ENCODE measurements at regions not wholly inside any gene's neighbourhood (a gene's known extent, or its start where the extent isn't known, plus 50 kb on each side); places are given as distances from the start of the nearest gene placed in this dataset.

- ChIA-PET CTCF (interaction anchor here (0.6 to 1.3 kb wide), 2 partner anchors 40 to 390 kb away, joined by 3 read pairs; no protein-coding TSS in a partner anchor), POLR2A (no interaction called here)
- H3K27ac ChIP-seq (ENCODE audit: low read depth in 2 of 2, low read length in 1 of 2): no peak overlapping the region
These were observed 321.5 kb downstream of the SATB2 start for GRCh38 chr2:199136242-199136641.

GRCh38 chr2:199131876-199132275 lies 325.9 kb downstream of the SATB2 start:
- POLR2A ChIA-PET: no interaction called here
- H4K20me1 ChIP-seq (ENCODE audit: insufficient read depth): no peaks in the 10 kb centered on the region
- H3K9ac ChIP-seq: no peak overlapping the region

More at GRCh38 chr2:199136242-199136641, 321.5 kb downstream of the SATB2 start:
- H3K4me2 ChIP-seq: no peak overlapping the region
- H3K36me3 ChIP-seq (replicated peaks in 1 of 2; ENCODE audit: control insufficient read depth in 1 of 2, insufficient read depth in 2 of 2, low read length in 1 of 2): no peaks in the 10 kb centered on the region
- H2AFZ ChIP-seq (ENCODE audit: low read depth): no peak overlapping the region
- H3K4me1 ChIP-seq (ENCODE audit: control insufficient read depth in 1 of 2, insufficient read depth in 2 of 2, low read depth in 1 of 2, low read length in 1 of 2): no peaks in the 10 kb centered on the region
- H3K9ac ChIP-seq: no peak overlapping the region
- no peak for DNase-seq
- WGBS (ENCODE audit: low lambda C conversion rate): 22% methylated on average over 4 of the region's 4 CpGs
- no peaks in the 10 kb centered on the region for H4K20me1 ChIP-seq (ENCODE audit: insufficient read depth)
- H3K79me2 ChIP-seq (ENCODE audit: insufficient read depth): no peaks in the 10 kb centered on the region
- no peak overlapping the region for H3K4me3 ChIP-seq (ENCODE audit: low read depth in 2 of 2, low read length in 1 of 2)
- no peaks in the 10 kb centered on the region for H3F3A ChIP-seq (replicated peaks; ENCODE audit: insufficient read depth)
- H3K9me3 ChIP-seq: no peaks in the 10 kb centered on the region
- no peaks in the 10 kb centered on the region for H3K9me2 ChIP-seq
- TF ChIP-seq REST (IDR thresholded peaks at IDR 0.05; ENCODE audit: low read depth, low read length) (no peak), GABPA (IDR thresholded peaks at IDR 0.05; ENCODE audit: low read depth) (no peak), NFIC (IDR thresholded peaks at IDR 0.05; ENCODE audit: borderline replicate concordance) (no peak)
- H3K27me3 ChIP-seq (ENCODE audit: insufficient read depth): no peaks in the 10 kb centered on the region; the same call in 1 of the 2 replicates

More at GRCh38 chr2:199131876-199132275, 325.9 kb downstream of the SATB2 start:
- no peak overlapping the region for H3K4me3 ChIP-seq (ENCODE audit: low read depth in 2 of 2, low read length in 1 of 2)
- no peaks in the 10 kb centered on the region for H3K79me2 ChIP-seq (ENCODE audit: insufficient read depth)
- H3K4me2 ChIP-seq: no peak overlapping the region
- WGBS (ENCODE audit: low lambda C conversion rate): 9% methylated on average over 3 of the region's 3 CpGs
- DNase-seq: no peak
- no peaks in the 10 kb centered on the region for H3F3A ChIP-seq (replicated peaks; ENCODE audit: insufficient read depth)
- no peak overlapping the region for H2AFZ ChIP-seq (ENCODE audit: low read depth)
- H3K9me2 ChIP-seq: no peaks in the 10 kb centered on the region
- CTCF ChIA-PET: interaction anchor here (1.0 kb wide), 1 partner anchor 10 kb away, joined by 3 read pairs; no protein-coding TSS in a partner anchor
- H3K4me1 ChIP-seq (ENCODE audit: control insufficient read depth in 1 of 2, insufficient read depth in 2 of 2, low read depth in 1 of 2, low read length in 1 of 2): no peaks in the 10 kb centered on the region
- no peak overlapping the region for H3K27ac ChIP-seq (ENCODE audit: low read depth in 2 of 2, low read length in 1 of 2)
- no peaks in the 10 kb centered on the region for H3K27me3 ChIP-seq (ENCODE audit: insufficient read depth)
- H3K9me3 ChIP-seq: no peaks in the 10 kb centered on the region
- TF ChIP-seq NFIC (IDR thresholded peaks at IDR 0.05; ENCODE audit: borderline replicate concordance): no peak
- TF ChIP-seq RCOR1 (IDR thresholded peaks at IDR 0.05; ENCODE audit: low read length): no peak
- no peak for TF ChIP-seq GABPA (IDR thresholded peaks at IDR 0.05; ENCODE audit: low read depth)
- TF ChIP-seq ZBTB33 (IDR thresholded peaks at IDR 0.05; ENCODE audit: borderline replicate concordance, low read depth): no peak
- TF ChIP-seq MEF2A (IDR thresholded peaks at IDR 0.05; ENCODE audit: borderline replicate concordance, low read depth): no peak
- no peak for TF ChIP-seq RFX5 (IDR thresholded peaks at IDR 0.05; ENCODE audit: low read length)
- no peak for TF ChIP-seq SMC3 (IDR thresholded peaks at IDR 0.05; ENCODE audit: low read depth, low read length)
- no peak for TF ChIP-seq FOSL2 (IDR thresholded peaks at IDR 0.05; ENCODE audit: borderline replicate concordance, low read depth)
- TF ChIP-seq TCF12 (IDR thresholded peaks at IDR 0.05): no peak
- TF ChIP-seq RXRA (IDR thresholded peaks at IDR 0.05; ENCODE audit: borderline replicate concordance, low read depth): no peak
- no peak for TF ChIP-seq POLR2AphosphoS5 (IDR thresholded peaks at IDR 0.05; ENCODE audit: low read depth, low read length)
- no peak for TF ChIP-seq FOXM1 (IDR thresholded peaks at IDR 0.05; ENCODE audit: low read depth)
- no peak for TF ChIP-seq IRF3 (IDR thresholded peaks at IDR 0.05; ENCODE audit: low read depth, low read length)
- no peaks in the 10 kb centered on the region for H3K36me3 ChIP-seq (replicated peaks in 1 of 2; ENCODE audit: control insufficient read depth in 1 of 2, insufficient read depth in 2 of 2, low read length in 1 of 2)
